Common myeloid progenitor, CD34-positive (primary cell): ENCODE measurements at regions not wholly inside any gene's neighbourhood (a gene's known extent, or its start where the extent isn't known, plus 50 kb on each side); places are given as distances from the start of the nearest gene placed in this dataset.
"Not testable (repeated sequence)": the region's sequence is repeated elsewhere in the genome, so short reads cannot be mapped to it uniquely, and the experiment has no call there.

Experiments used
- CTCF ChIA-PET: fragments of 350-600 bp; sonication (Branson Sonifier 250); formaldehyde crosslinking; loops from one replicate; lab custom pipeline; 2021; ENCODE audit warnings: antibody characterized with exemption; lab: Charles Lee
- POLR2A ChIA-PET: fragments of 350-600 bp; sonication (Branson Sonifier 250); formaldehyde crosslinking; loops from one replicate; lab custom pipeline; 2021; ENCODE audit warnings: antibody characterized with exemption; lab: Charles Lee
- DNase-seq, 3 donors: peaks; one replicate each; pipeline versions ENCODE4 v3.0.0 to v3.0.0-alpha.2; 2013
- H3K27ac ChIP-seq, 2 experiments: 1 replicate in 1 of 2; 2 replicates in 1 of 2; pipeline ENCODE4 v1.7.0; 2013; ENCODE audit warnings: inconsistent platforms in 2 of 2, low read length in 2 of 2, mild to moderate bottlenecking in 2 of 2, low read depth in 1 of 2, moderate library complexity in 1 of 2; ENCODE audit not compliant: severe bottlenecking in 2 of 2, insufficient read depth in 1 of 2, poor library complexity in 1 of 2
- H3K27me3 ChIP-seq, 5 experiments: replicated peaks in 2 of 5; 1 replicate in 3 of 5; 2 replicates in 2 of 5; pipeline versions ENCODE4 v1.6.1 to v1.7.0; 2013; ENCODE audit warnings: low read length in 4 of 5, mild to moderate bottlenecking in 2 of 5, moderate library complexity in 2 of 5, inconsistent platforms in 1 of 5; ENCODE audit not compliant: insufficient read depth in 5 of 5, control insufficient read depth in 4 of 5
- H3K36me3 ChIP-seq, 4 experiments: 1 replicate in 2 of 4; 2 replicates in 2 of 4; pipeline versions ENCODE4 v1.6.1 to v1.7.0; 2013; ENCODE audit warnings: low read length in 3 of 4, control low read depth in 1 of 4, mild to moderate bottlenecking in 1 of 4; ENCODE audit not compliant: control insufficient read depth in 4 of 4, insufficient read depth in 4 of 4
- H3K4me1 ChIP-seq, 4 experiments: 1 replicate in 3 of 4; 2 replicates in 1 of 4; pipeline versions ENCODE4 v1.6.1 to v1.7.1; 2013; ENCODE audit warnings: low read length in 3 of 4, mild to moderate bottlenecking in 3 of 4, control low read depth in 1 of 4, inconsistent platforms in 1 of 4, moderate library complexity in 1 of 4; ENCODE audit not compliant: control insufficient read depth in 4 of 4, insufficient read depth in 4 of 4; ENCODE audit errors: control extremely low read depth in 1 of 4
- H3K4me3 ChIP-seq, 7 experiments: 1 replicate in 4 of 7; 2 replicates in 3 of 7; pipeline versions ENCODE4 v1.5.1 to v1.7.0; 2013; ENCODE audit warnings: mild to moderate bottlenecking in 7 of 7, low read length in 6 of 7, moderate library complexity in 6 of 7, inconsistent platforms in 2 of 7, low read depth in 2 of 7, control low read depth in 1 of 7; ENCODE audit not compliant: insufficient read depth in 4 of 7, control insufficient read depth in 1 of 7; ENCODE audit errors: extremely low read depth in 1 of 7
- H3K9me3 ChIP-seq, 5 experiments: 1 replicate in 4 of 5; 2 replicates in 1 of 5; pipeline versions ENCODE4 v1.6.1 to v1.7.1; 2013; ENCODE audit warnings: low read length in 4 of 5, mild to moderate bottlenecking in 2 of 5, inconsistent platforms in 1 of 5, low read depth in 1 of 5, moderate library complexity in 1 of 5; ENCODE audit not compliant: control insufficient read depth in 4 of 5, insufficient read depth in 2 of 5; ENCODE audit errors: control extremely low read depth in 1 of 5
- WGBS: methylation state at CpG from one replicate; pipeline ENCODE4 v1.1.5; 2013; ENCODE audit not compliant: insufficient coverage; 5-methylcytosine and 5-hydroxymethylcytosine counted together

DNA sequence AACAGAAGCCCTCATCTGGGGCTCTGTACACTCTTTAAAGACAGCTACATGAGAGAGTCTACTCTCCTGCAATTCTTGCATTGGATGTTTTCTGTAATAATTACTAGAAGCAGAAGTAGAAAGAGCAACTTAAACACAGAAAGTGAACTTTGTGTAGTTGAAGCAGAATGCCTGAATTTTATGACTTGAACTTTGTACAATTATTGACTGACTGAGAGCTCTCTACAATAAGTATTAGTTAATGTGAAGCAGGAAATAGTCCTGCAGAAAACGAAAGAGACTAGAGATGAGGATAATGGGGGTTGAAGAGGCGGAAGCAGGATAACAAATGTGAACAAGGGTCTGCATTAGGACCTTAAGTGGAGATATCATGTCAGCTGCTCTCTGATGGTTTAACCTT is 79.2 kb upstream of the STK39 start:
- Histone ChIP-seq H3K27me3 (no peaks in the 10 kb centered on the region), H3K4me3 (no peak overlapping the region), H3K4me1 (no peaks in the 10 kb centered on the region), H3K36me3 (no peaks in the 10 kb centered on the region), H3K27ac (no peak overlapping the region), H3K9me3 (peaks cover 0 to 32% (median 10%) of the 10 kb centered on the region in 5 experiments)
- CTCF ChIA-PET, result interaction anchor here (1.2 kb wide), 1 partner anchor 13 kb away, joined by 3 read pairs; no protein-coding TSS in a partner anchor
- WGBS, result 93% methylated on average over 2 of the region's 2 CpGs
- POLR2A ChIA-PET, result no interaction called here
- DNase-seq, result no peak

GRCh38 chr2:168327328-168327727 is 79.9 kb upstream of the STK39 start:
- 96% methylated on average over 3 of the region's 3 CpGs for WGBS
- H3K27ac ChIP-seq, result no peak overlapping the region
- POLR2A ChIA-PET, result no interaction called here
- CTCF ChIA-PET, result no interaction called here
- H3K36me3 ChIP-seq, result no peaks in the 10 kb centered on the region
- H3K4me1 ChIP-seq, result no peaks in the 10 kb centered on the region
- no peak for DNase-seq
- no peak overlapping the region for H3K4me3 ChIP-seq
- no peaks in the 10 kb centered on the region for H3K27me3 ChIP-seq
- H3K9me3 ChIP-seq, result peaks cover 0 to 37% (median 11%) of the 10 kb centered on the region in 5 experiments

DNA sequence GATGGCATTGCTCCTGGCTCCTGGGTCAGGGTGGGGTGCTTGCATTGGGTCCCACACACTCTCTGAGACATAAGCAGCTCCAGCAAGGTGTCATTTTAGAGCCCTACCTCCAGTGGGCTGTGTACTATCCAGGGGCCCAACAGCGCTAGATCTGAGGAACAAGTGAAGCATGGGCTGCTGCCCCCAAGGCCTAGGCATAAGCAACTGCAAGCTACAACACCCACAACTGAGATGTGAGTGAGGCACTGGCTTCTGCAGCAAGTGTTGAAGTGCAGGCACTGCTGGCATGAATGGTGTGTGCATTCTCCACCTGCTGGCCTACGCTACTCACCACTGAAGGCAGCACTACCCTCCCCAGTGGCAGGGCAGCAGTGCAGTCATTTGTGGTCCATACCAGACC is 81.0 kb upstream of the STK39 start:
- Histone ChIP-seq H3K27me3 (no peaks in the 10 kb centered on the region), H3K4me3 (no peak overlapping the region), H3K36me3 (no peaks in the 10 kb centered on the region), H3K9me3 (peaks cover under 1 to 39% (median 11%) of the 10 kb centered on the region in 5 experiments), H3K4me1 (no peaks in the 10 kb centered on the region), H3K27ac (no peak overlapping the region)
- no peak for DNase-seq
- ChIA-PET POLR2A (no interaction called here), CTCF (no interaction called here)
- WGBS, result 100% methylated on average over 2 of the region's 2 CpGs

- H3K27me3 ChIP-seq, result no peaks in the 10 kb centered on the region
- H3K4me1 ChIP-seq, result no peaks in the 10 kb centered on the region
- ChIA-PET CTCF (no interaction called here), POLR2A (no interaction called here)
- H3K27ac ChIP-seq, result no peak overlapping the region
- DNase-seq, result peak in 2 of 3 donors; percentile 9 to 14
- H3K9me3 ChIP-seq, result peaks cover 1 to 39% (median 11%) of the 10 kb centered on the region in 5 experiments
- no peaks in the 10 kb centered on the region for H3K36me3 ChIP-seq
- H3K4me3 ChIP-seq, result no peak overlapping the region
These were observed 83.4 kb upstream of the STK39 start for GRCh38 chr2:168330624-168331423.

DNA sequence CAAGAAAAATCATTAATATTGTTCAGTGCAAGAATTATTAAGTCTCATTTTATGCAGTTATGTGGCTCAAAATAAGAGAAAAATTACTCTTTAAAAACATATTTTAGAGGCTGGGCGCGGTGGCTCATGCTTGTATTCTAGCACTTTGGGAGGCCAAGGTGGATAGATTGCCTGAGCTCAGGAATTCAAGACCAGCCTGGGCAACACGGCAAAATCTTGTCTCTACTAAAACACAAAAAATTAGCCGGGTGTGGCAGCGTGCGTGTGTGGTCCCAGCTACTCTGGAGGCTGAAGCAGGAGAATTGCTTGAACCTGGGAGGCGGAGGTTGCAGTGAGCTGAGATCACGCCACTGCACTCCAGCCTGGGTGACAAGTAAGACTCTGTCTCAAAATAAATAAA is 87.9 kb upstream of the STK39 start:
- POLR2A ChIA-PET, H3K27ac ChIP-seq: not testable (repeated sequence)
- CTCF ChIA-PET, result interaction anchor here (2.8 kb wide), 1 partner anchor 10 kb away, joined by 21 read pairs; no protein-coding TSS in a partner anchor

DNA sequence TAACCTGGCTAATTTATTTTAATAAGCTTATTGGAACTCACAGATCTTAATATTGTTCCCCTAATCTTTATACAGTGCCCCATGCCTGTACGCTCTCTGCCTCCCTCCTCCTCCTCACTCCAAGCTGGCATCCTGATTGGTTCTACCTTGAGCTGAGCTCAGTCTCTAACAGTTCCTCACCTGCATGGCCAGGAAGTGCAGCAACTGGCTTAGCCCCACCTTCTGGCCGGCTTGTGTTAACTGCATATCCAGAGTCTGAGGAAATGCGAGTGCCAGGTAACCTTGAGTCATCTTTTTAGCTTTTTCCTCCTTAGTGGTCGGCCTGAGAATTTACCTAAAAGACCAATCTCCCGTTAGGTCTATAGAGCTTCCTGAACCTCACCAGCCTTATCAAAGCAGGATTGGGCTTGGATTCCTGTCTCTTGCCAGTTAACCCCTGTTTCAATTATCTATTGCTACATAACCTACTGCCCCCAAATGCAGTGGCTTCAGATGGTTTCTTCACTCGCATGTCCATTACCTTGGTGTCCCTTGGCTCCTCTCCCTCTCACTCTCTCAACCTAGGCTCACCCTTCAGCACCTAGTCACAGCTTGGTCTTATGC is 89.5 kb upstream of the STK39 start:
- H3K36me3 ChIP-seq, result no peaks in the 10 kb centered on the region
- H3K4me1 ChIP-seq, result no peaks in the 10 kb centered on the region
- 80% methylated on average over 6 of the region's 6 CpGs for WGBS
- peak in 1 of 3 donors; percentile 20 for DNase-seq
- no peaks in the 10 kb centered on the region for H3K27me3 ChIP-seq
- ChIA-PET CTCF (interaction anchor here (0.5 to 1.1 kb wide), 4 partner anchors 23 to 562 kb away, joined by 3 to 5 read pairs (median 3); no protein-coding TSS in a partner anchor), POLR2A (no interaction called here)
- no peak overlapping the region for H3K27ac ChIP-seq
- H3K9me3 ChIP-seq, result peaks cover 0 to 6% (median 1%) of the 10 kb centered on the region in 5 experiments
- H3K4me3 ChIP-seq, result no peak overlapping the region

More for the DNA sequence above, 87.9 kb upstream of the STK39 start:
- not testable (repeated sequence) for H3K36me3 ChIP-seq, H3K27me3 ChIP-seq, DNase-seq, H3K4me3 ChIP-seq, H3K4me1 ChIP-seq
- peaks cover 1 to 18% (median 5%) of the 10 kb centered on the region in 5 experiments for H3K9me3 ChIP-seq
- 97% methylated on average over 6 of the region's 8 CpGs for WGBS

GRCh38 chr2:168338292-168338691 is 90.9 kb upstream of the STK39 start:
- no peak for DNase-seq
- Histone ChIP-seq H3K4me3 (no peak overlapping the region), H3K27ac (no peak overlapping the region), H3K27me3 (no peaks in the 10 kb centered on the region), H3K9me3 (peaks cover 0 to 1% (median 0%) of the 10 kb centered on the region in 5 experiments), H3K36me3 (no peaks in the 10 kb centered on the region), H3K4me1 (no peaks in the 10 kb centered on the region)
- POLR2A ChIA-PET, result no interaction called here
- CTCF ChIA-PET, result no interaction called here
- WGBS, result 78% methylated on average over 1 of the region's 3 CpGs
